ENCODE measurements at regions not wholly inside any gene's neighbourhood (a gene's known extent, or its start where the extent isn't known, plus 50 kb on each side); places are given as distances from the start of the nearest gene placed in this dataset.

- DNase-seq (ENCODE audit: low read depth): no peak
- TF ChIP-seq CTCF (IDR thresholded peaks at IDR 0.05; ENCODE audit: insufficient read depth, low read depth, low read length): no peak
- no peak overlapping the region for H3K4me3 ChIP-seq (ENCODE audit: low read depth, low read length)
These were observed 418.3 kb upstream of the SALL1 start for GRCh38 chr16:51569203-51569931.

GRCh38 chr16:51567911-51568310 lies 416.8 kb upstream of the SALL1 start:
- H3K4me3 ChIP-seq (ENCODE audit: low read depth, low read length): no peak overlapping the region
- no peak for TF ChIP-seq CTCF (IDR thresholded peaks at IDR 0.05; ENCODE audit: insufficient read depth, low read depth, low read length)
- no peak for DNase-seq (ENCODE audit: low read depth)

- H3K4me3 ChIP-seq (ENCODE audit: low read depth, low read length): no peak overlapping the region
- no peak for TF ChIP-seq CTCF (IDR thresholded peaks at IDR 0.05; ENCODE audit: insufficient read depth, low read depth, low read length)
- DNase-seq (ENCODE audit: low read depth): no peak
These were observed 414.1 kb upstream of the SALL1 start for GRCh38 chr16:51565184-51565583.

GRCh38 chr16:51562891-51563290 lies 411.8 kb upstream of the SALL1 start:
- no peak for TF ChIP-seq CTCF (IDR thresholded peaks at IDR 0.05; ENCODE audit: insufficient read depth, low read depth, low read length)
- H3K4me3 ChIP-seq (ENCODE audit: low read depth, low read length): no peak overlapping the region
- DNase-seq (ENCODE audit: low read depth): no peak

- DNase-seq (ENCODE audit: low read depth): no peak
- H3K4me3 ChIP-seq (ENCODE audit: low read depth, low read length): no peak overlapping the region
- no peak for TF ChIP-seq CTCF (IDR thresholded peaks at IDR 0.05; ENCODE audit: insufficient read depth, low read depth, low read length)
These were observed 408.8 kb upstream of the SALL1 start for GRCh38 chr16:51559901-51560300.

GRCh38 chr16:51557670-51558069 lies 406.6 kb upstream of the SALL1 start:
- DNase-seq (ENCODE audit: low read depth): no peak
- no peak for TF ChIP-seq CTCF (IDR thresholded peaks at IDR 0.05; ENCODE audit: insufficient read depth, low read depth, low read length)
- no peak overlapping the region for H3K4me3 ChIP-seq (ENCODE audit: low read depth, low read length)
